Hindlimb muscle (tissue), 1 donor: ENCODE measurements at regions not wholly inside any gene's neighbourhood (a gene's known extent, or its start where the extent isn't known, plus 50 kb on each side); places are given as distances from the start of the nearest gene placed in this dataset.
"Not testable (repeated sequence)": the region's sequence is repeated elsewhere in the genome, so short reads cannot be mapped to it uniquely, and the experiment has no call there.

Experiments used
- DNase-seq: peaks from one replicate; pipeline ENCODE4 v3.0.0-alpha.2; 2013

DNA sequence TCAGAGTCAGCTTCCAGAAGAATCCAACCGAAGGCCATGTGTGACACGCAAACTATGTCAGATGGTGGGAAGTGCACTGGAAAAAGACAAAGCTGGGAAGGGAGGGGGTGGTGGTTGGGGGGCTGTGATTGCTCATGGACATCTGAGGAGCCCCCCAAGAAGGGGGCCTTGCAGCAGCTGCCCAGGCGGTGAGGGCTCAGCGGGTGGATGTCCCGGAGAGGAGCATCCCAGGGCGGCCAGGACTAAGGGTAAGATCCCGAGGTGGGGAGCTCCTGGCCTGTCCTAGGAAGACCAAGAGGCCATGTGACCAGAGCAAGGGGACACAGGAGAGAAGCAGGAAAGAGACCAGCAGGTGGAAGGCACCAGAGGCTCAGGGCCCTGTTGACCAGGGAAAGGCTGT, 299.5 kb downstream of the PREX1 start:
- DNase-seq = no peak

DNA sequence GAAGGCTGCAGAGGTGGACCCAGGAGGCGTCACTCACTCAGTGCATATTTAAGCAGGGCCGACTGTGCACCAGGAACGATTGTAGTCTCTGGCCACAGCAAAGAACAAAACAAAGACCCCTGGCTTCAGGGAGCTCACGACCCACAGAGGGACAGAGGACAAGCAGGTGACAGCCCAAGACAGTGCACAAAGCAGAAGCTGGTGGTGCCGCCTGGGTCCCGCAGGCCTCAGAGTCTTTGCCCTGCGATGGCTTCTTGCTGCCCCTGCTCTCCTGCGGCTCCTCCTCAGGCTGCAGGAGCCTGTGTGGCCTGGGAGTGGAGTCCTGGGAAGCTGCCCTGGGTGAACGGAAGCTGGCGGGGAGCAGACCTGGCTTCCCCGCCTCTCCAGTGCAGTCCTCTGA, 300.0 kb downstream of the PREX1 start:
- no peak for DNase-seq

DNA sequence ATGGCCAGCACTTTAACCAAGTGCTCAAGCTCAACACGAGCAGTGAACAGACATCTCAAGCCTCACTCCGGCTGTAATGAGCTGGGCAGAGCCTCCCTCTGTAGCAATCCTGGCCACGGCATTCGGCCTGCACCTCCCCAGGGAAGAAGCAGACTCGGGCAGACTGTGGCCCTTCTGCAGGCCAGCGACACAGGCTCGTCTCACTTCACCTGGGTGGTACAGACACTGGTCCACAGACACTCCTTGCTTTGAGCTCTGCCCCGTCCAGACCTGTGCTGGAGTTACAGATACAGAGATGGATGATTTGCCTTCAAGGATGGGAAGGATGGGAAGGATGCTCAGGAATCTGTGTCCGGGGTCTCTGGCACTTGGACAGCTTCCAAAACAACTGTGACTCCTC, 300.9 kb downstream of the PREX1 start:
- DNase-seq = no peak

DNA sequence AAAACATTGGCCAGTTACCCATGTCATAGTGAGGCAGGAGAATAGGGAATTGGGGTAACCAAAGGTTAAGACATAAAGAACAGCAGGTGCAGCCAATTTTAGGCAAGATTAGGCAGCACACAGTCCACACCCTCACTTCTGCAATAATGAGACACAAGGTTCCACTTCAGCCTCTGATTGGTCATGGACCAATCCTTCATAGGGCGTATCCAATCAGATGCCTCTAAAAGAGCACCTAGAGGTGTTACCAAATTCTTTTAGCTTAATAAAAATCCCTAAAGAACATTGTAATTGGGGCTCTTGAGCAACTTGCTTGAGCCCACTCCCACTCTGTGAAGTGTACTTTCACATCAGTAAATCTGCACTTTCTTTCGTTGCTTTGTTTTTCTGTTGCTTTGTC, 302.4 kb downstream of the PREX1 start:
- DNase-seq = no peak

DNA sequence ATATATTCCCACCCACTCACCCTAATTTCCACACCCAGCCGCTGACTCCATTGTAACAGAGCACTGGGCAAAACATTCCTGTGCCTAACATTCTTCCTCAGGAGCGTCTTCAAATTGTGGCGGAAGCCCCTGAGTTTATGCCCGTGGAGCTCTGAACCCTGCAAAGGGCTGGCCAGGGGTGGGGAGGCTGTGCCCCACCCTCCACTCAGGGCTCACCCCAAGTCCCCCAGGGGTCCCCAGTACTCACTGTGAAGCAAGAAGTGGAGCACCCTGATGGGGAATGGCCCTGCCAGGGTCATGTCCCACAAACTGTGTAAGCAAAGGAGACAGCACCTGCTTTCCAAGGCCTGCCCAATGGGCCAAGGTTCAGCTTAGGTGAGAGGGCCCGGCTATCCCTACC, 303.2 kb downstream of the PREX1 start:
- no peak for DNase-seq

DNA sequence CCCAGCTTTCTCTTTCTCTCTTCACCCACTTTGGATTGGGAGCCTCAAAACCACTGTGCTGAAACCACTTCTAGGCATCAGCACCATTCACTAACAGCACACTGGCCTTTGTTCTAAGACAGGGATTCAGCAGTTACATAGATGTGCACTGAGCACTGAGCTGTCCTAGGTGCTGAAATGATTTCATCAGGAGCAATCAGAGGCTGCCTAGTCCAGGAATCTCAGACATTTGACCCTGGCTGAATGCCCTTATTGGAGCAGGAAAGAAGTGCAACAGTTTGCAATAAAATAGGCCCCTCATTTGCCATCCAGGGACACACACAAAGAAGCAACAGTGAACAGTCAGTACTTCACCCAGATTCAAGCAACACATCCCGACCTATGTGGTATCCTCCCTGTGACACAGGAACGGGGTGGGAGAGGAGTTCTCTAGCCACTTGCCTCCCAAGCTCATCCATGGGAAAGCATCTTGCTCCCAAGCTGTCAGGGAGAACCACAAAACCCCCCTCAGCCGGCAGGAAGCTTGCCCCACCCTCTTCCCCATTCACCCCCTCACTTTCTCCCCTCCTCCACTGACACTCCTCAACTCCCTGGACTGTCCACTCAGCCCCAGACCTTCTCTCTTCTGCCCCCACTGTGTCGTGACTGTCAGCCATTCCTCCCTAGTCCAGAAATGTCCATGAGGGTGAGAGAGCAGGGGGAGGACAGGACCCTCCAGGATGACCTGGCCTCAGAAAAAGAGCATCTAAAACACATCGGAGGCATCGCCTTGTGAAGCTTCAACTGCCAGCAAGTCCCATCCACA, 304.4 kb downstream of the PREX1 start:
- DNase-seq = peak; percentile 75

DNA sequence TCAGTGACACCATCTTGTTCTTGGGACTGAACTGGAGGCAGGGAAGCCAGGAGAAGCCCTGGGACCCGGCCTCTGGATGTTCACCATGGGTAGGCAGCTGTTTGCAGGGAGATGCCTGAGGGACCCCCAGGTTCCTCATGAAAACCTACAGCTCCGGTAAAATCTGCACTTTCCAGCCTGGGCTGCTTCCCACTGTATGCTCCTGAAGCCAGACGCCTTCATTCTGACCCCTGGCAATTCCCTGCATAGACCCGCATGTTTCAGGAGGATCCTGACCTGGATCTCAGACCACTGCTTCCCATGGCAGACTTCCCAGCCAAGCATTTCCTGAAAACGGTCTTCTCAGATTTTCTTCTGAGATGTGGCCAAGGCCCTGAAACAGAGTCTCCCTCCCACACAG, 306.7 kb downstream of the PREX1 start:
- no peak for DNase-seq

DNA sequence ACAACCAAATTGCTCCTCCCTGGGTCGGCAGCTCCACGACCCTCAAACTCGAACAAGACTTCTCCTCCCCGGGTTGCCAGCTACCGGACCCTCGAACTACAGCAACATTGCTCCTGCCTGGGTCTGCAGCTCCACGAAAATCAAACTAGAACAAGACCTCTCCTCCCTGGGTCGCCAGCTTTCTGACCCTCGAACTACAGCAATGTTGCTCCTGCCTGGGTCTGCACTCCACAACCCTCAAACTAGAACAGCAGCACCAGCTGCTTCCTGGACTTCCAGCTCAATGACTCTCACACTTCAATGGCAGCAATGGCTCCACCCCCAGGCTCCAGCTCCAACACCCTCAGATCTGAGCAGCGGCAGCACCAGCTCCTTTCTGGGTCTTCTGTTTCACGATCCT, 311.6 kb downstream of the PREX1 start:
- DNase-seq = peak; percentile 4

DNA sequence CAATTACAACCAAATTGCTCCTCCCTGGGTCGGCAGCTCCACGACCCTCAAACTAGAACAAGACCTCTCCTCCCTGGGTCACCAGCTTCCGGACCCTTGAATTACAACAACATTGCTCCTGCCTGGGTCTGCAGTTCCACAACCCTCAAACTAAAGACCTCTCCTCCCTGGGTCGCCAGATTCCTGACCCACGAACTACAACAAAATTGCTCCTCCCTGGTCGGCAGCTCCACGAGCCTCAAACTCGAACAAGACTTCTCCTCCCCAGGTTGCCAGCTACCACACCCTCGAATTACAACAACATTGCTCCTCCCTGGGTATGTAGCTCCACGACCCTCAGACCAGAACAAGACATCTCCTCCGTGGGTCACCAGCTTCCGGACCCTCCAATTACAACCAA, 313.2 kb downstream of the PREX1 start:
- not testable (repeated sequence) for DNase-seq

DNA sequence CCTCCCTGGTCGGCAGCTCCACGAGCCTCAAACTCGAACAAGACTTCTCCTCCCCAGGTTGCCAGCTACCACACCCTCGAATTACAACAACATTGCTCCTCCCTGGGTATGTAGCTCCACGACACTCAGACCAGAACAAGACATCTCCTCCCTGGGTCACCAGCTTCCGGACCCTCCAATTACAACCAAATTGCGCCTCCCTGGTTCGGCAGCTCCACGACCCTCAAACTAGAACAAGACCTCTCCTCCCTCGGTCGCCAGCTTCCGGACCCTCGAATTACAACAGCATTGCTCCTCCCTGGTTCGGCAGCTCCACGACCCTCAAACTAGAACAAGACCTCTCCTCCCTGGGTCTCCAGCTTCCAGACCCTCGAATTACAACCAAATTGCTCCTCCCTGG, 315.3 kb downstream of the PREX1 start:
- not testable (repeated sequence) for DNase-seq

DNA sequence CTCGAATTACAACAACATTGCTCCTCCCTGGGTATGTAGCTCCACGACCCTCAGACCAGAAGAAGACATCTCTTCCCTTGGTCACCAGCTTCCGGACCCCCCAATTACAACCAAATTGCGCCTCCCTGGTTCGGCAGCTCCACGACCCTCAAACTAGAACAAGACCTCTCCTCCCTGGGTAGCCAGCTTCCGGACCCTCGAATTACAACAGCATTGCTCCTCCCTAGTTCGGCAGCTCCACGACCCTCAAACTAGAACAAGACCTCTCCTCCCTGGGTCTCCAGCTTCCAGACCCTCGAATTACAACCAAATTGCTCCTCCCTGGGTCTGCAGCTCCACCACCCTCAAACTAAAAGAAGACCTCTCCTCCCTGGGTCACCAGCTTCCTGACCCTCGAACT, 322.7 kb downstream of the PREX1 start:
- not testable (repeated sequence) for DNase-seq

DNA sequence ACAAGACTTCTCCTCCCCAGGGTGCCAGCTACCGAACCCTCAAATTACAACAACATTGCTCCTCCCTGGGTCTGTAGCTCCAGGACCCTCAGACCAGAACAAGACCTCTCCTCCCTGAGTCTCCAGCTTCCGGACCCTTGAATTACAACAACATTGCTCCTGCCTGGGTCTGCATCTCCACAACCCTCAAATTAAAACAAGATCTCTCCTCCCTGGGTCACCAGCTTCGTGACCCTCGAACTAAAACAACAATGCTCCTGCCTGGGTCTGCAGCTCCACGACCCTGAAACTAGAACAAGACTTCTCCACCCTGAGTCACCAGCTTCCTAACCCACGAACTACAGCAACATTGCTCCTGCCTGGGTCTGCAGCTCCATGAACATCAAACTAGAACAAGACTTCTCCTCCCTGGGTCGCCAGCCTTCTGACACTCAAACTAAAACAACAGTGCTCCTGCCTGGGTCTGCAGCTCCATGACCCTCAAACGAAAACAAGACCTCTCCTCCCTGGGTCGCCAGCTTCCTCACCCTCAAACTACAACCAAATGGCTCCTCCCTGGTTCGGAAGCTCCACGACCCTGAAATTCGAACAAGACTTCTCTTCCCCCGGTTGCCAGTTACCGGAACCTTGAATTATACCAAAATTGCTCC, 324.5 kb downstream of the PREX1 start:
- no peak for DNase-seq

DNA sequence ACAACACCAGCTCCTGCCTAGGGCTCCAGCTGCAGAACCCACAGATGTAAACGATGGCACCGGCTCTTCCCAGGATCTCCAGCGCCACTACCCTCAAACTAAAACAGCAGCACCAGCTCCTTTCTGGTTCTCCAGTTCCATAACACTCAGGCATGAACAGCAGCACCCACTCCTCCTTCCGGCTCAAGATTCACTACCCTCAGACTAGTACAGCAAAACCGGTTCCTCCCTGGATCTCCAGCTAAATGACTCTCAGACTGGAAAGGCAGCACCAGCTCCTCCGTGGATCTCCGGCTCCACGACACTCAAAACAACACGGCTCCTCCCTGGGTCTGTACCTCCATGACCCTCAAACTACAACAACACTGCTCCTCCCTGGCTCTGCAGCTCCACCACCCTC, 325.0 kb downstream of the PREX1 start:
- DNase-seq = no peak

DNA sequence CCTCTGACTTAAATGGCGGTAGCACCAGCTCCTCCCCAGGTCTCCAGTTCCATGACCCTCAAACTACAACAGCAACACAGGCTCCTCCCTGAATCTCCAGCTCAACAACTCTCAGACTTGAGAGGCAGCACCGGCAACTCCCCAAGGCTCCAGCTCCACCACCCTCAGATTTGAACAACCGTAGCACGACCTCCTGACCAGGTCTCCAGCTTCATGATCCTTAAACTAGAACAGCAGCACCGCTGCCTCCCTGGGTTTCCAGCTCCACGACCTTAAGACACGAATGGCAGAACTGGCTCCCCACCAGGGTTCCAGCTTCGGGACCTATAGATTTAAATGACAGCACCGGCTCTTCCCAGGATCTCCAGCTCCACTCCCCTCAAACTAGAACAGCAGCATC, 325.8 kb downstream of the PREX1 start:
- no peak for DNase-seq

DNA sequence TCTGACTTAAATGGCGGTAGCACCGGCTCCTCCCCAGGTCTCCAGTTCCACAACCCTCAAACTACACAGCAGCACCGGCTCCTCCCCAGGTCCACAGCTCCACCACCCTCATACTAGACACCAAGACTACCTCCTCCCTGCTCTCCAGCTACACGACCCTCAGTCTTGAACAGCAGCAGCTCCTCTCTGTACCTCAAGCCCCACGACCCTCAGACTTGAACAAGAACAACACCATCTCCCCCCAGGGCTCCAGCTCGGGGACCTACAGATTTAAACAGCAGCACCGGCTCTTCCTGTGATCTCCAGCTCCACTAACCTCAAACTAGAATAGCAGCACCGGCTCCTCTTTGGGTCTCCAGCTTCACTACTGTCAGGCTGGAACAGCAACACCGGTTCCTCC, 326.9 kb downstream of the PREX1 start:
- DNase-seq = not testable (repeated sequence)

DNA sequence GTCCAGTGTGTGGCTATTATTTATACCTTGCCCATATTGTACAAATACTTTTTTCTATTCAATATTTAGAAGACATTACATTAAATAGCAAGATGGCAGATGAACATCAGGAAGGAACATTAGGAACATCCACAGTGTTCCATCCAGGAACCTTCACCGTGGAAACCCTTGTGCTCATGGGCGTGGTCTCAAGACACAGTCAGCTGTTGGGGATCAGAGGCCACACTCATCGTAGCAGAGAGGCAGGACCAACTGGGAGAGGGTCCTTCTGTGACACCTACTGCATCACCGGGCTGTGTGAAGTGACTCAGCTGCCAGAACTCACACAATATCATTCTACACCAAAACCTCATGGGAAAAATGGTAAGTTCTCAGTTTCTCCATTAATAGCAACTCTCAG, 328.9 kb downstream of the PREX1 start:
- DNase-seq = not testable (repeated sequence)

DNA sequence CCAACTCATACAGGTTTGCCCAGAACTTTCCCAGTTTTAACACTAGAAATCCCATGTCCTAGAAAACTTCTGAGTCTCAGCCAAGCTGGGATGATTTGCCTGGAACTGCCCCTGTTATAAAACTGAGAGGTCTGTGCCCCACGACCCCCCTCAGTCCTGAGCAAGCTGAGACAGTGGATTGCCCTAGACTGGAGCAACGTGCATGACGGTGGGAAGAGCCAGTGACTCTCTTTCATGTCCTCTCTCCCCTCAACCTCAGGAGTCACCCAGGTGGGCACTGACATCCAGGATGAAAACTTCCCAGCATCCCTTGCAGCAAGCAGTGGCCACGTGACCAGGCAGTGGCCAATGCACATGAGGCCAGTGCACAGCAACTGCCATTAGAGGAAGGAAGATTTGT, 329.7 kb downstream of the PREX1 start:
- not testable (repeated sequence) for DNase-seq

DNA sequence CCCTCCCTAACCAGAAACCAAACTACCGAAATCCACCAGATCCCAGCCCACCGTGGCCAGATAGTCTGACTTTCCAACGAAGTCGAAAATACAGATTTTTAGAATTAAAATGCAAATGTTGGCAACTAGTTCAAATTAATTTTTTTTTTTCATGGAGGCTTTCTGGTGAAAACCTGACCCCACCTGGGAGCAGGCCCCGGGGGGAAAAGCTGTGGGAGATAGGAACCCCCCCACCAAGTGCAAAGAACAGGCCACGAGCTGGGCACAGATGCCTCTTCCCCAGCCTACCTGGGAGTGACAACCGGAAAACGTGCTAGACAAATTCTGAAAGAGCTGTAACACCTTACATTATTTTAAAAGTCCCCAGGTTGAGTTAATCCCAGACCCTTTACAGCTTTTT, 333.8 kb downstream of the PREX1 start:
- no peak for DNase-seq

DNA sequence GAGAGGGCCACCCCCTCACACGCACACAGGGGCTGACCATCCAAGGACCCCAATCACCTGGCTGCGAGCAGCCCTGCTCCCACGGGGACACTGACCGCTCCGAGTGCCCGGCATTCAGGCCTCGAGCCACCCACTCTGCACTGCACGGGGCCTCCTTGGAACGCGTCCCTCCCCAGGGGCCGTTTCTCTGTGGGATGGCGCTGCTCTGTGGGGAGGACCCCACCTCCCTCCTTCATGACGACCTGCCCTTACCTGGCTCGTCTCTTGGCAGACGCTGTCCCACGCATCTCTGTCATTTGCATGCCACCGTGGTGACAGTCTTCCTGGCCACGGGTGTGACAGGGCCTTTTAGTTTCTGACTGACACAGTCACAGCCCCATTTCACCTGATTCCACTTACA, 334.5 kb downstream of the PREX1 start:
- DNase-seq = not testable (repeated sequence)

DNA sequence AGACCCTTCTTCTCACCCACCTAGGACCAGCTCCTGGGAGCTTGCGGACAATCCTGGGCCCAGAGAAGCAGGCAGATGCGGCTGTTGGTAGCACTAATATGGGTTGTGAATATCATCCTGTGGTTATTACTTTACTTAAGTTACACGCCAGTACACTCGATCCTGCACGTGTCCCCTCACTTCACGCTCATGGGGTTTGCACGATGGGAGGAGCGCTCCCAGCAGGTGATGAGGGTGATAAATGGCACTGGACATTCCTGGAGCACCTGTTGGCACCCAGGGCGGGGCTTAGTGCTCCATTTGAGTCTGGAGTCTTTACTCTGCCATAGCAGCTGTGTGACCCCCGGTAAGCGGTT, 335.1 kb downstream of the PREX1 start:
- DNase-seq = no peak

DNA sequence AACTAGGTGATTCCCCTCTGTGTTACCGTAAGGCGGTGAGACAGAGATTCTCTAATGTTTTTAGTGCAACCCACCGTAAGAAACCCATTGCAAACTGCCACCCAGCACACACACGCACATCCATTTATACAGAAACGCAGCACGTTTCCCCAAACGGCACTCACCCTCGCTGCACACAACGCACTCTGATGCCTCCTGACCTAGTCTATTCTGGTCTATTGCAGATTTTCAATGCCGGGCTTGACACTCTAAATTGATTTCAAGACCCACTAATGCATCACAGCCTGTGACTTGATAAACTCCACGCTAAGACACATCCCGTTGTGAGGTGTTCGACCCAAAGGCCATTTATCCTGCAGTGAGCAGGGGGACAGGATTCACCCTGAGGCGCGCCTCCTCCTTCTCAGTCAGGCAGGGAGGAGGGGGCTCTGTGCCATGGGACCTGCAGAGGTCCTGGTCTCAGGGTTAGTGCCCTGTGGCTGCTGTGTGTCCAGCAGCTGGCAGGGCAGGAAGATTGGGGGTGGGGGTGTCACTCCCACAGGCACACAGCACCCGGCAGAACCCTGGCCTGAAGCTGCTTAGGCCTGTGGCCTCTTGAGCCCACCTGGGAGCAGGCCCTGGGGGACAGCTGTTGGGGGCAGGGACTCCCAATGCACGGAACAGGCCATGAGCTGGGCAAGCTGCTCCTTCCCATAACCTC, 335.6 kb downstream of the PREX1 start:
- DNase-seq = no peak

DNA sequence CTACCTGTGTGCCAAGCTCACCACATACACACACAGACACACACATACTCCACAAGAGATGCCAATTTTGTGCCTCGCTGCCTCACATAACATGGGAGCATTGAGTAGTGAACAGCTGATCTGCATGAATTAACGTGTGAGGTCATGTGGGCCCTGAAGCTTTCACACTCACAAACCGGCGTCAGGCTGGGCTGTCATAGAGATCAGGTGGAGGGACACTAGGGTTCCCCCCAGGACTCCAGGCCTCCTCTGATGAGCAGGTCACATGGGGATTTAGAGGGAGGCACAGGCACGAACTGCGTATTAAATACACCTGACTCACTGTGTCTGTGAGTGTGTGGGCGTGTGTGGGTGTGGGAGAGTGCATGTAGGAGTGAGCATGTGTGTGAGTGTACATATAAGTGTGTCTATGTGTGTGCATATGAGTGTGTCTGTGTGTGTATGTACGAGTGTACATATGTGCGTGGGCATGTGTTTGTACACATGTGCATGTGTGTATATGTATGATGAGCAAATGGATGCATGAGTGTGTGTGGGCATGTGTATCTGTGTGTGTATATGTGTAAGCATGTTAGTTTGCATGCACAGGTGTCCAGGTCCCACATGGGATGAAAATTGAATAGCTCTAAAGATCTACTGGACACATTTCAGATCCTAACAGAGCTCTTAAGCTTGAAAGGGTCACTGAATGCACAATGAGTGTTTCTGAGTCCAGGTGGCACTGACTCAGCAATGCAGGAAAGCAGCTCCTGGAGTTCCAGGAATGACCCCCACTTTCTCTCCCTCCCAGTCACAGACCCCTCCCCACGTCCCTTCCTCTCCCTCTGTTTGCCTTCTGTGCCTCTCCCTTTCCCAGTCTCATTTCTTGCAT, 336.6 kb downstream of the PREX1 start:
- no peak for DNase-seq

DNA sequence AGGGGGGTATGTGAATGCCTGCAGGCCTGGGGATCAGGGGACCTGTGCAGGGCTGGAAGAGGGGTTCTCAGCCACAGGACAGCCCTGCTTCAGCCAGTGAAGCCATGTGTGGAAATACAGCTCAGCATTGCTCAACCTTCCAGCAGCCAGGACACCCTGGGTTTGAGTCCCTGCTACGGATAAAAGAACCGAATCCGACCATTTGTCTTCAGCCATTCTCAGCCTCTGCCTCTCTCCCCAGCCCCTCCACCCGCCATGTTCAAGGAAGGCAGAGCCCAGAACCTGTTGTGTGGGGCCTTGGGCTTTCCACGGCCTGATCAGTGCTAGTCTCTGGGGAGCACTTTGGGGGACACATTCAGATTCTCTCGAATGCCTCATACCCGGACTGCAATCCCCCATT, 337.5 kb downstream of the PREX1 start:
- DNase-seq = not testable (repeated sequence)
